ENCODE measurements at regions not wholly inside any gene's neighbourhood (a gene's known extent, or its start where the extent isn't known, plus 50 kb on each side); places are given as distances from the start of the nearest gene placed in this dataset.
A peak's percentile ranks its signal among the peaks of the same experiment; 100 is the strongest.

GRCh38 chrX:44747969-44748368 is 95.9 kb upstream of the DUSP21 start:
- Histone ChIP-seq H3K36me3 (ENCODE audit: control insufficient read depth in 1 of 2, insufficient read depth in 2 of 2, low read depth in 1 of 2, low read length in 2 of 2) (no peaks in the 10 kb centered on the region), H2AFZ (ENCODE audit: low read depth, low read length) (no peak overlapping the region), H3K4ac (ENCODE audit: low read depth in 1 of 2, low read length in 2 of 2) (no peak overlapping the region), H3K27me3 (ENCODE audit: control insufficient read depth in 1 of 2, insufficient read depth in 1 of 2, low read length in 2 of 2) (peaks cover 0 to 8% of the 10 kb centered on the region in 2 experiments), H3K27ac (ENCODE audit: low read length, poor library complexity, severe bottlenecking) (no peak overlapping the region), H3K79me1 (replicated peaks; ENCODE audit: low read length, poor library complexity, severe bottlenecking) (no peaks in the 10 kb centered on the region), H3K9ac (ENCODE audit: low read length) (peak overlapping the region; percentile 63), H2AK5ac (ENCODE audit: low read length, severe bottlenecking) (no peak overlapping the region), H2BK15ac (ENCODE audit: low read depth, poor library complexity, severe bottlenecking) (no peak overlapping the region), H3K14ac (ENCODE audit: low read length in 2 of 2) (no peak overlapping the region), H3K4me3 (ENCODE audit: insufficient read depth in 1 of 2, low read depth in 1 of 2, low read length in 2 of 2) (no peak overlapping the region), H2BK120ac (ENCODE audit: low read depth, low read length) (no peak overlapping the region), H3K23ac (ENCODE audit: low read length in 2 of 2) (no peak overlapping the region), H3K4me2 (ENCODE audit: low read length, poor library complexity, severe bottlenecking) (no peak overlapping the region), H3K9me3 (ENCODE audit: control insufficient read depth, low read length) (no peaks in the 10 kb centered on the region), H2BK5ac (ENCODE audit: low read depth, low read length, poor library complexity, severe bottlenecking) (no peak overlapping the region), H3K4me1 (ENCODE audit: control insufficient read depth, insufficient read depth, low read depth, low read length) (no peaks in the 10 kb centered on the region), H4K91ac (ENCODE audit: low read length) (no peak overlapping the region), H2BK12ac (ENCODE audit: low read length in 2 of 2) (no peak overlapping the region), H3K18ac (ENCODE audit: low read depth in 1 of 2, low read length in 2 of 2) (no peak overlapping the region), H4K8ac (ENCODE audit: low read length) (no peak overlapping the region)
- peak; percentile 23 for DNase-seq
- no CpG with 5 or more reads among the region's 2 CpGs for WGBS

- no peak overlapping the region for H3K23ac ChIP-seq (ENCODE audit: low read length in 2 of 2)
- H2BK5ac ChIP-seq (ENCODE audit: low read depth, low read length, poor library complexity, severe bottlenecking), result no peak overlapping the region
- no peak overlapping the region for H4K8ac ChIP-seq (ENCODE audit: low read length)
- H2BK120ac ChIP-seq (ENCODE audit: low read depth, low read length), result no peak overlapping the region
- no peak overlapping the region for H3K4me2 ChIP-seq (ENCODE audit: low read length, poor library complexity, severe bottlenecking)
- H3K79me1 ChIP-seq (replicated peaks; ENCODE audit: low read length, poor library complexity, severe bottlenecking), result no peaks in the 10 kb centered on the region
- WGBS, result 53% methylated on average over 2 of the region's 2 CpGs
- H3K4ac ChIP-seq (ENCODE audit: low read depth in 1 of 2, low read length in 2 of 2), result no peak overlapping the region
- H3K18ac ChIP-seq (ENCODE audit: low read depth in 1 of 2, low read length in 2 of 2), result no peak overlapping the region
- H2BK12ac ChIP-seq (ENCODE audit: low read length in 2 of 2), result no peak overlapping the region
- no peaks in the 10 kb centered on the region for H3K9me3 ChIP-seq (ENCODE audit: control insufficient read depth, low read length)
- H3K4me1 ChIP-seq (ENCODE audit: control insufficient read depth, insufficient read depth, low read depth, low read length), result no peaks in the 10 kb centered on the region
- H4K91ac ChIP-seq (ENCODE audit: low read length), result no peak overlapping the region
- DNase-seq, result no peak
- H3K14ac ChIP-seq (ENCODE audit: low read length in 2 of 2), result no peak overlapping the region
- no peak overlapping the region for H3K27ac ChIP-seq (ENCODE audit: low read length, poor library complexity, severe bottlenecking)
- peaks cover 0 to 14% of the 10 kb centered on the region in 2 experiments for H3K27me3 ChIP-seq (ENCODE audit: control insufficient read depth in 1 of 2, insufficient read depth in 1 of 2, low read length in 2 of 2)
- H3K36me3 ChIP-seq (ENCODE audit: control insufficient read depth in 1 of 2, insufficient read depth in 2 of 2, low read depth in 1 of 2, low read length in 2 of 2), result no peaks in the 10 kb centered on the region
- no peak overlapping the region for H2AK5ac ChIP-seq (ENCODE audit: low read length, severe bottlenecking)
- no peak overlapping the region for H2BK15ac ChIP-seq (ENCODE audit: low read depth, poor library complexity, severe bottlenecking)
- H3K4me3 ChIP-seq (ENCODE audit: insufficient read depth in 1 of 2, low read depth in 1 of 2, low read length in 2 of 2), result no peak overlapping the region
- H2AFZ ChIP-seq (ENCODE audit: low read depth, low read length), result no peak overlapping the region
- H3K9ac ChIP-seq (ENCODE audit: low read length), result peak overlapping the region; percentile 63
These were observed 96.5 kb upstream of the DUSP21 start for GRCh38 chrX:44747317-44747716.

GRCh38 chrX:44744799-44745198 is 99.0 kb upstream of the DUSP21 start:
- Histone ChIP-seq H3K4me3 (ENCODE audit: insufficient read depth in 1 of 2, low read depth in 1 of 2, low read length in 2 of 2) (no peak overlapping the region), H3K4ac (ENCODE audit: low read depth in 1 of 2, low read length in 2 of 2) (no peak overlapping the region), H3K4me1 (ENCODE audit: control insufficient read depth, insufficient read depth, low read depth, low read length) (no peaks in the 10 kb centered on the region), H4K8ac (ENCODE audit: low read length) (no peak overlapping the region), H4K91ac (ENCODE audit: low read length) (no peak overlapping the region), H2AK5ac (ENCODE audit: low read length, severe bottlenecking) (no peak overlapping the region), H3K79me1 (replicated peaks; ENCODE audit: low read length, poor library complexity, severe bottlenecking) (no peaks in the 10 kb centered on the region), H3K9me3 (ENCODE audit: control insufficient read depth, low read length) (no peaks in the 10 kb centered on the region), H2BK120ac (ENCODE audit: low read depth, low read length) (no peak overlapping the region), H2BK12ac (ENCODE audit: low read length in 2 of 2) (no peak overlapping the region), H3K27ac (ENCODE audit: low read length, poor library complexity, severe bottlenecking) (no peak overlapping the region), H3K14ac (ENCODE audit: low read length in 2 of 2) (no peak overlapping the region), H2BK5ac (ENCODE audit: low read depth, low read length, poor library complexity, severe bottlenecking) (no peak overlapping the region), H3K36me3 (ENCODE audit: control insufficient read depth in 1 of 2, insufficient read depth in 2 of 2, low read depth in 1 of 2, low read length in 2 of 2) (no peaks in the 10 kb centered on the region), H3K18ac (ENCODE audit: low read depth in 1 of 2, low read length in 2 of 2) (no peak overlapping the region), H3K23ac (ENCODE audit: low read length in 2 of 2) (no peak overlapping the region), H2AFZ (ENCODE audit: low read depth, low read length) (no peak overlapping the region), H2BK15ac (ENCODE audit: low read depth, poor library complexity, severe bottlenecking) (no peak overlapping the region), H3K27me3 (ENCODE audit: control insufficient read depth in 1 of 2, insufficient read depth in 1 of 2, low read length in 2 of 2) (peaks cover 0 to 10% of the 10 kb centered on the region in 2 experiments), H3K4me2 (ENCODE audit: low read length, poor library complexity, severe bottlenecking) (no peak overlapping the region), H3K9ac (ENCODE audit: low read length) (no peak overlapping the region)
- no peak for DNase-seq
- 80% methylated on average over 3 of the region's 3 CpGs for WGBS

- Histone ChIP-seq H4K8ac (ENCODE audit: low read length) (no peak overlapping the region), H2AK5ac (ENCODE audit: low read length, severe bottlenecking) (no peak overlapping the region), H3K4me1 (ENCODE audit: control insufficient read depth, insufficient read depth, low read depth, low read length) (no peaks in the 10 kb centered on the region), H2BK5ac (ENCODE audit: low read depth, low read length, poor library complexity, severe bottlenecking) (no peak overlapping the region), H2AFZ (ENCODE audit: low read depth, low read length) (no peak overlapping the region), H3K14ac (ENCODE audit: low read length in 2 of 2) (no peak overlapping the region), H3K36me3 (ENCODE audit: control insufficient read depth in 1 of 2, insufficient read depth in 2 of 2, low read depth in 1 of 2, low read length in 2 of 2) (no peaks in the 10 kb centered on the region), H3K18ac (ENCODE audit: low read depth in 1 of 2, low read length in 2 of 2) (no peak overlapping the region), H3K23ac (ENCODE audit: low read length in 2 of 2) (no peak overlapping the region), H4K91ac (ENCODE audit: low read length) (no peak overlapping the region), H3K4me3 (ENCODE audit: insufficient read depth in 1 of 2, low read depth in 1 of 2, low read length in 2 of 2) (no peak overlapping the region), H3K9ac (ENCODE audit: low read length) (no peak overlapping the region), H3K79me1 (replicated peaks; ENCODE audit: low read length, poor library complexity, severe bottlenecking) (no peaks in the 10 kb centered on the region), H3K27me3 (ENCODE audit: control insufficient read depth in 1 of 2, insufficient read depth in 1 of 2, low read length in 2 of 2) (peaks cover 0 to 13% of the 10 kb centered on the region in 2 experiments), H2BK12ac (ENCODE audit: low read length in 2 of 2) (no peak overlapping the region), H3K4ac (ENCODE audit: low read depth in 1 of 2, low read length in 2 of 2) (no peak overlapping the region), H2BK15ac (ENCODE audit: low read depth, poor library complexity, severe bottlenecking) (no peak overlapping the region), H3K9me3 (ENCODE audit: control insufficient read depth, low read length) (no peaks in the 10 kb centered on the region), H2BK120ac (ENCODE audit: low read depth, low read length) (no peak overlapping the region), H3K27ac (ENCODE audit: low read length, poor library complexity, severe bottlenecking) (no peak overlapping the region), H3K4me2 (ENCODE audit: low read length, poor library complexity, severe bottlenecking) (no peak overlapping the region)
- DNase-seq, result no peak
- WGBS, result 43% methylated on average over 1 of the region's 6 CpGs
These were observed 101.2 kb upstream of the DUSP21 start for GRCh38 chrX:44742480-44743155.
